ENCODE measurements at regions not wholly inside any gene's neighbourhood (a gene's known extent, or its start where the extent isn't known, plus 50 kb on each side); places are given as distances from the start of the nearest gene placed in this dataset.
A peak's percentile ranks its signal among the peaks of the same experiment; 100 is the strongest.

DNA sequence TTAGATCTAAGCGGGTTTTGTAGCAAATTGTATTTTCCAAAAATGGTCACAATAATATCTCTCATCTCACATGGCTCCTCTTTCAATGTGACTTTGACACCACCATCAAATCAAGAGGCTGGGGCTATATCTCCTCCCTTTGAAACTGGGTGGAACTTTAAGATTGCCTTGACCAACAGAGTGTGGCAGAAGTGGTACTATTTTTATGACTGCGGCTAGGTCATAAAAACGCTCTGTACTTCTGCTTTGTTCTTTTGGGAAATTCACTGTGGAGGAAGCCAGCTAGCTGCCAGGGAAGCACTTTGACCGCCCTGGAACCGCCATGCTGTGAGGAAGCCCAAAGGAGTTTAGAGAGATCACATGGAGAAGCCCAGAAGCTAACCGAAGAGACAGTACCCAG, 50.7 kb upstream of the ACOT11 start:
- no peak for DNase-seq

DNA sequence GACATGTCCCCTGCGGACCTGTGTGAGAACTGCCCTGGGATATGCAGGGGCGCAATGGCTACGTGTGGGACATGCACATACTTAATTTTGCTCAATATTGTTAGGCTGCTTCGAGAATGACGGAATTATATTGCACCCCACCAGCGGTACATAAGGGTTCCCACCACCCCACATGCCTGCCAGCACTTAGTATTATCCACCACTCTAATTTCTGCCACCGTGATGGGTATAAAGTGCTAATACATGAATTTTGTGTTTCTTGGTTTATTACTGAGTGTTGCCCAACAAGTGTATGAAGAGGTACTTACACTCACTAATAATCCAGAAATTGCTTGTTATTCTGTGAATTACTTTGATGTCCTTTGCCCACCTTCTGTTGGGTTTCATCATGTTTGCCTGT, 52.1 kb upstream of the ACOT11 start:
- no peak for DNase-seq

DNA sequence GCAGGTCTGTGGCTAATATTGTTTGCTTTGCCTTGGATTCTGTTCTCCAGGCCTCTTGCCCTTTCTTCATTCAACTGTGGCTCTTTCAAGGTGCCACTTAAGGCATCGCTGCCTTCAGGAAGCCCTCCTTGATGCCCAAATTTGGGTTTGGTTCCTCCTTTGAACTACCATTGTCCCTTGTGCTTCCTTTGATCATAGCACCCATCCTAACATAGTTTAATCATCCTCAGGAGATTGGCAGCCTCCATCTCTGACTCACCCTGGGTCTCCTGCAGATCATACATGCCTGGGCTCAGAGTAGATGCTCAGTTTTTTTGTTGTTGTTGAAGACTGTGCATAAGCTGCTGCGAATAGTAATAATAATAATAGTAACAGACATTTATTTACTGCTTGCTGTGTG, 54.4 kb upstream of the ACOT11 start:
- DNase-seq: no peak

DNA sequence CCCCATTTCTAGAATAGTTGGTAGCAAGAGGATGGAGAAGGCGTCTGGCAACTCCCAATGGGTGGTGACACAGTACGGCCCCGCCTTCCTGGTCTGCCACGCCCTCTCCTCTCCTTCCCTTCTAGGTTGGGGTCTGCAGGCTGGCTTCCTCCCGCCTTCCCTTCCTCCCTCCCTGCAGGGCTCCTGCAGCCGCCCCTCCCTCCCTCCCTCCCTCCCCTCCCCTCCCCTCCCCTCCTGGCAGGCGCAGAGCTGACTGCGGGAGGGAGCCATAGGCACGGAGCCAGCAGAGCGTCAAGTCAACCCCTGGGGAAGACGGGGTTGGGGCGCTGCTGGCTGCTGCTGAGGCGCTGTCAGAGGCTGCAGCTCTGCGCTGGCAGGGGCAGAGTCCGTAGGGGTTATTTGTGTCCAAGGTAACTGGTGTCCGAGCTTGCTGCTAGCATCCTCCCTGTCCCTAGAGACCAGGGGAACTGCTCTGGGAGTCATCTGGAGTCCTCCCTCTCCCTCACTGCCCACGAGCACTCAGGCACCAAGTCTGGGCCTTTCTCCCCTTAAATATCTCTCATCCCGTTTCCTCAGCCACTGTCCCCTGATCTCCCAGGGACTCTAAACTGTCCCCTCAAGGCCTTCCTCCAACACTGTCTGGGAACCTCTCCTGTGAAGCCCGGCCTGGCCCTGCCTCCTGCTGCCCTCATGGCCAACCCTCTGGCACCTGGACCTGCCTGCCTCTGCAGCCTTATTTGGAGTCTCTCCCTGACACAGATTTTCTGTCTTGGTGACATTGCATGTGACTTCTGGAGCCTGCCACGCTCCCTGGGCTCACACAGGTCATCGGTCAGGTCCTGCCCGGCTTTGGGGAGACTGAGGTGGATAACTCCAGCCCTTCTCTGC, 57.4 kb upstream of the ACOT11 start:
- DNase-seq: peak in 2 of 6 experiments; percentile 26 to 38

DNA sequence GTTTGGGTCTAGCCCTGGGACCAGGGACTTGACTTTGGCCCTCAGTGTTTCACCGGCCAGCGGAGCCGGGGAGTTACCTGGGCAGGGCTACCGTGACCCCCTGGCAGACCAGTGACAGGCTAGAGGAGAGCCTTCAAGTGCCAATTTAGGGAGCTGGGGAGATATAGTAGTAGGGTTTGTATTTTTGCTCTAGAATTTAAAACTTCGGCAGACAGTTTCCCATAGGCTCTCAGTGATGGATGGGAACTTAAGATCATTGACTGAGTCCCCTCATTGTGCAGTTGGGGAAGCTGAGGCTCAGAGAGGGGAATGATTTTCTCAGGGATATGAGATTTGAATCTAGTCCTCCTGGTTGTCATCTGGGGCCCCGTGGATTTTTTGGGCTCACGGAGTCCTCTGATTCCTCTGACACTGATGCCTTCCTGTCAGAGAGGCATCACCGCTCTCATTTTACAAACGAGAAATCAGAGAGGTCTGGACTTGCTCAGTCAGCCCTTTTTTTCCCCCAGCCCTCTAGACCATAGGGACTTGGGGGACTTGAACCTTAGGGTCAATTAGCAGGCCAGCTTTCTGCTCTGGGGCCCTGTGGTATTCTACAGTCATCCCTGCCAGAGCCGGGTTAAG, 58.3 kb upstream of the ACOT11 start:
- DNase-seq: peak in 3 of 6 experiments; percentile 26 to 60 (median 52)

DNA sequence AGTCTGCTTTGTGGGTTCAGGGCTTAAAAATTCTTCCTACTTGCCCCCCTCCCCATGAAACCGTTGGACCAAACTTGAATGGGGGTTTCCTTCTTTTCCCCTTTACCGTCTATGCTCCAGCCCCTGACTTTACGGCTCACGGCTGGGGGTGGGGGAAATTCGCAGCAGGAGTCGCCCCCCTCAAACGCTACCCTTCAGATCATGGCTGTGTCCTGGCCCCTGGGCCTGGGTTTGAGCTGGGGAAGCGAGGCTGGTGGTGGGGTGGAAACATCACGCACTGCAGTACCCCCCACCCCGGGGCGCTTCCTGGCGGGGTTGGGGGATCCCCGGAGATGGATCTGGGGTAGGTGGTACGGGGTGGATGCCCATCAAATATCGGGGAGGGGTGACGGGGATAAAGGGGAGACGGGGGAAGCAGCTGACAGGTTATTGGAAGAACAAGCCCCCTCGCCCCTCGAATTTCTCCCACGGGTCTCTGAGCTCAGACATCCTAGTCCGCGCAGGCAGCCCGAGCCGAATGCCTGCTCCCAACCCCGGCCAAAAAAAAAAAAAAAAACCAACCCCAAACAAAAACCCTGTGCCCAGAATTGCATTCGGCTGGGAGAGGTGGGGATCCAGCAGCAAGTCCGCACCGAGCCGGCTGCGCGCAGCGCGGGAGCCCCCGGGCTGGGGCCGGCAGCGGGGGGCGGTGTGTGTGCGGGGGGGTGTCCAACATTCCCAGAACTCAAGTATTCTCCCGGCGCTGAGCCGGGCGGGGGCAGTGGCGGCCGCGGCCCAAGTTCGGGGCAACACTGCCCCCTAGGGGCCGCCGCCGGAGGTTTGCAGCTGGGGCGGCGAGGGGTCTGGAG, 59.0 kb upstream of the ACOT11 start:
- DNase-seq: peak; percentile 45 to 83 (median 66)

DNA sequence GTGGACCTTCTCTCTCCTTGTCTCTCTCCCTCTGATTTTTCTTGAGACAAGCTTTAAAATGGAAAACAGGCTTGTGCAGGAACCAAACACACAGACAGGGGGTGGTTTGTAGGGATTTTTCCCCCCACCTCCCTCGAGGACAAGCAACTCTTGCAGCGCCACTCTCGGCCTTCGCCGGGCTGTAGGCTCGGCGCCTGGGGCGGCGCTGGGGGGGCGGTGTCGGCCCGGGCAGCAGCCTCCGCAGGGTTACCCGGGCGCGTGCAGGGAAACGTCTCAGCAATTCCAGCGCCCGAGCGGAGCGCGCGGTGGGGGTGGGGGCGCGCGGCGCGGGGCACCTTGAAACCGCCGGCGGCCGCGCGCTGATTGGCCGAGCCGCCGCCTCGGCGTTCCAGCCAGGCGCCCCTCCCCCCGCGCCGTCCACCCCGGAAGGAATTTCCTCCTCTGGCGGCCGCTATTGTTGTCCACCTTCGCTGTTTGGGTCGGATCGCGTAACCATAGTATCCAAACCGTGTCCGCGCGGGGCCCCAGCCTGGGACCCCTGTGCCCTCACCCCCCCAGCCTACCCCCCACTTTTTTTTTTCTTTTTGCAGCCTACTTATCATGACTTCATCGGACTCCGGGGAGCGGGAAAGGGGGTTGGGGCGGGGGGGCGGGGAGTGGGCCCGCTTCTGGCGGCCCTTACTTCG, 59.8 kb upstream of the ACOT11 start:
- peak; percentile 45 to 73 (median 66) for DNase-seq

DNA sequence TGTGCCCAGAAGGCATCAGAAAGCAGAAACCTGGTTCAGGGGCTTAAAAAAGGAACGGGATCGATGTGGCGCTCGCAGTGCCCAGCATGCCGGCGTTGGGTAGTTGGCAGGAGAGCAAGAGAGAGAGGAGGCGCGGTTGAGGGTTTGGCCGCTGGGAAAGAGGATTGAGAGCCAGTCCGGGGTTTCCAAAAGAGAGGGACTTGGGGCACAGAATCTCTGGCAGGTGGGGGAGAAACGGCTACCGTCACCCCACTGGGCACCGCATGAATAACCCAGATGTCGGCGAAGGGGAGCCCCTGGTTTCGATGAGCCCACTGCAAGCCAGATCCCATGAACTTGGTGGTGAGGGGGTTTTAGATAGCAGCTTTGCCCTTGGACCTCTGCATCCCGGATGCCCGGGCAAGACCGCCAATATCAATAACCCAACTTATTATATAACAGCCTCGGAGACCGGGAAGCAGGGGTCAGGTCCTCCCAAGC, 60.4 kb upstream of the ACOT11 start:
- peak in 1 of 6 experiments; percentile 39 for DNase-seq

DNA sequence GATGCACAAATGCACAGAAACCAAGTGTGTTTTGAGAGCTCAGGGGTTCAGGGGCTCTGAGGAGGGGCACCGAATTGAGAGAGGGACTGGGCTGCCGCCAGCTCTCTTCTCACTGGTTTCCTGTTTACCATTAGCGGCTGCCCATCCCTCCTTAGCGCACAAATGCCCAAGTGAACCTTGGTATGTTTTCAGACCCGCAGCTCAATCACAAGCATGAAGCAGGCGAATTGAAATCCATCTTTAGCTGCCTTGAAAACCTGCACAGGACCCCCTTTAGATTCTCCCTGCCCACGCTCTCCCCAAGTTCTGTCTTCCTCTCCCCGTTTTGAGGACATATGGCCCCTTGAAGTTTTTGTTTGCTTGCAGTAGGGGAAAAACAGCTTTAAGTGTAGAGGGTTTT, 61.1 kb upstream of the ACOT11 start:
- no peak for DNase-seq

DNA sequence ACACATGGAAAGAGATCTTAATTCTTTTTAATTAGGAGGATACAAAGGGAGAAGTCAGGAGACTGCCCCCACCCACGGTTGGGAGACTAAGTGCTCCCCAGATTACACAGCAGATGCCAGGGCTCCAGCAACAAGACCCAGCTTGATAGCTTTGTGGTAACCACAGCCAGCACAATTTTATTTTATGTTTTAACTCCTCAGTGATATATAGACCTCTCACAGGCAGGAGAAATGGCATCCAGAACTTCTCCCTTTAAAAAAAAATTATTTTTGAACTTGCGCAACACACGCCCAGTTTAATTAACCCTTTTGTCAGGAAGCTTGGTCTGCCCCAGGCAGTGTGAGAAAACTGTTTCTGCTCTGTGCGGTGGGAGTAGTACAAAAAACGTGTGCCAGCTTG, 62.6 kb upstream of the ACOT11 start:
- no peak for DNase-seq

DNA sequence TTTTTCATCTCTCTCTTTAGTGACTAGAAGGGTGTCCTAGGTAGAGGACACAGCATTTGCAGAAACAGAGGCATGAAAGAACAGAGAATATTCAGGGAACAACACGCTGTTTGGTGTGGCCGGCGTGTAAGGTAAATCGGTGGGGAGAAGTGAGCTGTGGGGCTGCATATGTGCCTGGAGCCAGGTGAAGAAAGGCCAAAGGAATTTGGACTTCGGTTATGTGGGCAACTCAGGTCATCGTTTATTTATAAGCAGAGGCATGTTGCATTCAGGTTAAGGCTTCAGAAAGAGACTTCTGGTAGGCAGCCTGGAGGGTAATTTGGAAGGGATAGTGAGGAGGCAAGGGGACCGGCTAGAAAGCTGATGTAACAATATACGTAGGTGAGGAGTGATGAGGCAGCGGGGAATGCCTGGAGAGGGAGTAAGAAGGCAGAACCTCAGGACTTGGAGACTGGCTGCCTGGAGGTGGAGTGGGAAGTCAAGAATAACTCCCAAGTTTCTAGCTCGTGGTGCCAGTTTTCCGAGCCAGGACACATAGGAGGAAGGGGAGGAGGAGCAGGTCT, 64.1 kb upstream of the ACOT11 start:
- no peak for DNase-seq

DNA sequence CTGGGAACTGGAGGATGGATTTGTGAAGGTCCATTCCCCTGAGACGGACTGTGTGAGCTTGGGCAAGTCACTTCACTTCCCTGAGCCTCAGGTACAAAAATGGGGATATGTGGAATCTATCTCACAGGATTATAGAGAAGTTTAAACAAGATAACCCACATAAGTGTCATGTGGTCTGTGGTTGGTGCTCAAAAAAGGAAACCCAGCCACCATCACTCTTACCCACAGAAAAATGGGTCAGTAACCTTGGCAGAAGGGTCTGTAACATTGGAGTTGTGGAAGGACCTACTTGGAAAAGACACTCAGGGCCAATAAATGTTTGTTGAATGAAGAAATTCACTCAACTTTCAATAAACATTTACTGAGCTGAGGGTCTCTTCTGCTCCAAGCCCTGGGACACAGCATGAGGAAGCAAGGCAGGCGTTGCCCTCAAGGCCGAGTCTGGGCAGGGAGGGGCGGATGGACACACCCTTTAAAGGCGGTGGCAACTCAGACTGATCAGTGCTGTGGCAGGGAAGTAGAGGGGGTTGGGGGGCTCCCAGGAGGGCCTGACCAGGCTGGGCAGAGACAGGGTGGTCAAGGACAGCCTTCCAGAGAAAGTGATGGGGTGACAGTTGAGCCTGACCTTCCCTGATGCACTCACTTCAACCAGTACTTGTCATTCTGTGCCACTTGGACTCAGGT, 66.7 kb upstream of the ACOT11 start:
- DNase-seq: no peak

DNA sequence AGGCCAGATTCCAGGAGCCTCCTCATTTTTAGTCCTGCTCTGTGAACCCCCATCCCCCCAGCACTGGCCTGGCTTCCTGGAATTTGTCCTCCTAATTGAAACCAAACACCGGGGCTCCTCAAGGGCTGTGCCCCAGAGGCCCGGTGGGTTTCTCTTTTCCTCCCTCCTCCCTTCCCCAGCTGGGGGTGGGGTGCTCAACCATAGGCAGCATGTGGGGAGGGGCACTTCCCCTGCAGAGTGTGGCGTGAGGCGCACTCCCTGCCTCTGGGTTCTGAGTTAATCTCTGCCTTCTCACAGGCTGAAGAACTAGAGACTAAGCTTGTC, 67.5 kb upstream of the ACOT11 start:
- DNase-seq: peak in 3 of 6 experiments; percentile 18 to 32 (median 18)

DNA sequence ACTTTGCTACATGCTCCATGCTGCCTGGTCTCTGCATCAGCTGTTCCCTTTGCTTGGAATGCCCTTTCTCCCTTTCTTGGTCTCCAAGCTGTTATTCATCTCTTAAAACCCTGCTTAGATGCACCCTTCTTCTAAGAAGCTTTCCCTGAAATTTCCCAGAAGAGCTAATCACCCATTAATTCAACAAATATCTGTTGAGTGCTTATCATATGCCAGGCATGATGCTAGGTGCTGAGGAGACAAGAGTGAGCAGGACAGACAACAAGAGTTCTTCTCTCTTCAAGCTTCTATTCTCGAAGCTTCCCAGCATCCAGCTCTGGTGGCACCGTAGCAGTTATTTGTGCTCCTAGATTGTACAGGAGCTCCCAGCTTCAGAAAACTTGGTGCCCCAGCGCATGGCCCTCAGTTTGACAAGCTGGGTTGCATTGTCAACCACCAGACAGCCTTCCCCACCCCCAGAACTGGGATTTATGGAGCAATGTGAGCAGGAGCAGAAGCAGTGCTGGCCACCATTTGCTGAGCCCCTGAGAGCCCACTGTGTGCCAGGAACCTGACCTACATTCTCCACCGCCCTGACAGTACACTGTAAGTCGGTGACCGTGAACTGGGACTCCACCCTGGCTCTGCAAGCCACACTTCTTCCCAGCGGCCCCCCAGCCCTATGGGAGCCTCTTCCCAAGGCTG, 68.0 kb upstream of the ACOT11 start:
- DNase-seq: no peak

DNA sequence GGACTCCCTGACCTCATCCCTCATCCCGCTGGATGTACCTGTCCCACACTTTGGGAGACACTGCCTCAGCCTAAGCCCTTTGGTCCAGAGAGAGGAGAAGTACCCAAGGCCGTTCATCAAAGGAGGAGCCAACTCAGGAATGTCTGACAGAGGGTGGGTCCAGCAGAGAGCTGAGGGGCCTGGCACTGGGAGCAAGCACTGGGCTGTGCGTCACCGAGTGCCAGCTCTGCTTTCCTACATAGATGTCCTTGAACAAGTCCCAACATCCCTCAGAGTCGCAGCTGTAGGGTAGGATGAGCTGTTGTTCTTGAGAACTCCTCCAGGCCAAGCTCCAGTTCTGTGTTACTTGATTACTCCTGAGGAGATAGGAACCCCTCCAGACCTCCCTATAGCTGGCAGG, 68.8 kb upstream of the ACOT11 start:
- no peak for DNase-seq

DNA sequence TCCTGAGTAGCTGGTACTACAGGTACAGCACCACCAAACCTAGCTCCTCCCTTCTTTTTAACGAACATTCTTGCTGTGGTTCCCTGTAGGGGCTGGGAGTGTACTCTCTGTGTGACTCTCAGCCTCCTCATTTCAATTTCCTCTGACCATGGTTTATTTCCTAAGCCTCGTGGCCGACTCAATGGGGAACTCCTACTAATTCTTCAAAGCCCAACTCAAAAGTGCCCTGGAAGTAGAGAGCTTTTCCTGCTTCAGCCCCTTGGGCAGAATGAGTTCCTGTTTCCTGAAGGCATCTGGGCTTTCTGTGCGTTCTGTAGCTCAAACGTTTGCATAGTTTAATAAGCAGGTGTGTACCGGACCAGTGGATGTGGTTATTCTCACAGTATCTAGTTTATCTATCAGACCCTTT, 70.9 kb upstream of the ACOT11 start:
- peak in 2 of 6 experiments; percentile 15 to 36 for DNase-seq

DNA sequence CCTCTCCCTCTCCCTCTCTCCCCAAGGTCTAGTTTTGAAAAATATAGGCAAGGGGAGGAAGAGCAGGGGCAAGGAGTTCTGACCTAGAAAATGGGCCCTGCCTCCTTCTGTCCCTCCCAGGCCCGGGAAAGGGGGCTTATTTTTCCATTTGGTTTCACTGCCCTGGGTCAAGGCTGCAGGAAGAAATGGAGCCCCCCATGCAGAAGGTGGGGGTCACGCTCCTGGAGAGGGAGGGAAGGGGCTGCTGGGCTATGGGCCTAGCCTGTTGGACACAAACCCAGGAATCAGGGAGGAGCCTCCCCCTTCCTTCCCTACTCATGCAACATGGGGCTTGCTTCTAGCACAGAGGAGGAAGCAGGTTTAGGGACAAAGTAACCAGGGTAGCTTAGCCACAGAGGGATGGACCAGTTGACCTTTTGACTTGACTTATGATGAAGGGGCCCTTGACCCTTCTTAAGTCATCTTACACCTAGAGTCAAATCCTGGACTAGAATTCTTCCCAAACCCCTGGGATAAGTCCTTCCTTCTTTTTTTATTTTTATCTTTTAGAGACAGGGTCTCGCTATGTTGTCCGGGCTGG, 70.4 kb upstream of the SSBP3 start:
- DNase-seq: no peak

DNA sequence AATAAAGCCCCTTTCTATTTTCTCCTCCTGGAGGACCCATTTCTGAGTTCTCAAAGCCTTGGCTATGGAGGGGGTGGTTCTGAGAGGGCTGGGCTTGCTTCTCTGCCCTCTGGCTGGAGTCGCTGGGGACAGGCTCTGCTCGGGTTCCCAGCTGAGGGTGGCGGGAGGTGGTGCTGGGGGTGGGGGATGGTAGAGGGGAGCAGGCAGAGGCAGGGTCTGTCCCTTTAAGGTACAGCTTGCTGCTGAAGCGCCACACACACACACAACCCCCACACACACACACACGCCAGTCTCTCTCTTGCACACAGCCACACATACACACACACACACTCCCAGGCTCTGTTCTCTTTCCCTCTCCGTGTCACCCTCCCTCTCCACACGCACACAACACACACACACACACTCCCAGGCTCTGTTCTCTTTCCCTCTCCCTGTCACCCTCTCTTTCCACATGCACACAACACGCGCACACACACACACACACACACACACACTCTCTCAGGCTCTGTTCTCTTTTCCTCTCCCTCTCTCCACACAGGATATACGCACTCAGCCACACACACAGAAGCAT, 69.8 kb upstream of the SSBP3 start:
- DNase-seq: no peak

DNA sequence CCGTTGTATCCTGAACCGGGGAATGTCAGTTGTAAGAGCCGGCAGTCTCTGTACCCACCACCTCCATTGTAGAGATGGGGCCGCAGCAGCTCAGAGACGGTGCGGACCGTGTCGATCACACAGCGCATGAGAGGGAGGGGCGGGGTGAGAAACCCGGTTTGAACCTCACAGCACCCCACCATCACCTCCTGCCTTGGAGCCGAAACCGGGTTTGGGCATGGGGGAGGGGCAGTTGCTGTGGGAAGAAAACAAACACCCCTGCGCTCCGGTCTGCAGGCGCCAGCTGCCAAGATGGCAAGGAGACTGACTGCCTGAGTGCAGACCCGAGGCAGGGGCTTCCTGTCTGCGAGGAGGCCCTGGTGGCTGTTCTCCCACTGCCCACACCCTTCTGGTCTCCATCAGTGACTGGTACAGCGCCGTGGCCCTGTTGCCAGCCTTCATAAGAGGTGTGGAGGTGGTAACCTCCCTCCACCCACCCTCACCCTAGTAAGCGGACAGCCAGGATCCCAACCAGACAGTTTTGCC, 69.2 kb upstream of the SSBP3 start:
- peak; percentile 24 to 59 (median 48) for DNase-seq
